ENCODE measurements at regions not wholly inside any gene's neighbourhood (a gene's known extent, or its start where the extent isn't known, plus 50 kb on each side); places are given as distances from the start of the nearest gene placed in this dataset.

DNA sequence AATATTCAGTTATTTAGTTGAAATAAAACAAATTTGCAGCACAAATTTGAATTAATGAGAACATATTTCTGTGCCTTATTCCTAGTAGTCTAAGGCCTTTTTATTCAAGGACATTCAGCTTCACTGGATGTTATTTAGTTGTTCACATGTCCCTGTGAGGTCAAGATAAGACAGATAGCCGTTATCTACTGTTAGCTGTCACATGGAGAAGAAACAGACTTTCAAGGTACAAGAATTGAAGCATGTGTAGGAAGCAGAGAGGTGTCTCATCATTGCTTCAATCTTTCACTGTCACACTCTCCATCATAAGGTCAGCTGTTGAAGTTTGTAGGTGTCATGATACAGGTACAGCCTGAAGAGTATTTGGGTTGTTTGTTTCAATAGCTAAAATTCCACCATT, 112.9 kb upstream of the JAG1 start:
- TF ChIP-seq, protein P1, sequence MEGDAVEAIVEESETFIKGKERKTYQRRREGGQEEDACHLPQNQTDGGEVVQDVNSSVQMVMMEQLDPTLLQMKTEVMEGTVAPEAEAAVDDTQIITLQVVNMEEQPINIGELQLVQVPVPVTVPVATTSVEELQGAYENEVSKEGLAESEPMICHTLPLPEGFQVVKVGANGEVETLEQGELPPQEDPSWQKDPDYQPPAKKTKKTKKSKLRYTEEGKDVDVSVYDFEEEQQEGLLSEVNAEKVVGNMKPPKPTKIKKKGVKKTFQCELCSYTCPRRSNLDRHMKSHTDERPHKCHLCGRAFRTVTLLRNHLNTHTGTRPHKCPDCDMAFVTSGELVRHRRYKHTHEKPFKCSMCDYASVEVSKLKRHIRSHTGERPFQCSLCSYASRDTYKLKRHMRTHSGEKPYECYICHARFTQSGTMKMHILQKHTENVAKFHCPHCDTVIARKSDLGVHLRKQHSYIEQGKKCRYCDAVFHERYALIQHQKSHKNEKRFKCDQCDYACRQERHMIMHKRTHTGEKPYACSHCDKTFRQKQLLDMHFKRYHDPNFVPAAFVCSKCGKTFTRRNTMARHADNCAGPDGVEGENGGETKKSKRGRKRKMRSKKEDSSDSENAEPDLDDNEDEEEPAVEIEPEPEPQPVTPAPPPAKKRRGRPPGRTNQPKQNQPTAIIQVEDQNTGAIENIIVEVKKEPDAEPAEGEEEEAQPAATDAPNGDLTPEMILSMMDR (IDR thresholded peaks at IDR 0.05): no peak
- TF ChIP-seq POLR2A (IDR thresholded peaks at IDR 0.05): no peak
- TF ChIP-seq POLR2AphosphoS5 (IDR thresholded peaks at IDR 0.05): no peak
